Loucy (cell line): ENCODE measurements at regions not wholly inside any gene's neighbourhood (a gene's known extent, or its start where the extent isn't known, plus 50 kb on each side); places are given as distances from the start of the nearest gene placed in this dataset.

ENCODE experiments used
- H2AFZ ChIP-seq: fragments of 200-600 bp; sonication (generic); 2 replicates; pipeline ENCODE4 v1.6.0; 2016; ENCODE audit warnings: antibody characterized with exemption, mild to moderate bottlenecking, low read length, moderate library complexity
- H3F3A ChIP-seq: fragments of 200-600 bp; 2 replicates; pipeline ENCODE4 v1.6.0; 2016; ENCODE audit warnings: antibody characterized with exemption, low read depth, mild to moderate bottlenecking
- H3K27me3 ChIP-seq: fragments of 200-600 bp; sonication (generic); 2 replicates; pipeline ENCODE4 v1.6.1; 2014; ENCODE audit warnings: low read length, mild to moderate bottlenecking; ENCODE audit not compliant: insufficient read depth, poor library complexity, severe bottlenecking
- H3K36me3 ChIP-seq: fragments of 200-600 bp; sonication (generic); 2 replicates; pipeline ENCODE4 v1.6.1; 2016; ENCODE audit warnings: low read length; ENCODE audit not compliant: insufficient read depth
- H3K4me1 ChIP-seq: fragments of 200-600 bp; sonication (generic); 2 replicates; pipeline ENCODE4 v1.5.1; 2014; ENCODE audit warnings: low read length, mild to moderate bottlenecking; ENCODE audit not compliant: insufficient read depth, poor library complexity, severe bottlenecking
- H3K4me2 ChIP-seq: fragments of 200-600 bp; sonication (generic); 2 replicates; pipeline ENCODE4 v1.6.0; 2014; ENCODE audit warnings: antibody characterized with exemption, low read length, low read depth, mild to moderate bottlenecking; ENCODE audit not compliant: poor library complexity, severe bottlenecking
- H3K4me3 ChIP-seq: fragments of 200-600 bp; sonication (generic); 2 replicates; pipeline ENCODE4 v1.5.1; 2014; ENCODE audit warnings: low read length, mild to moderate bottlenecking, mixed read lengths; ENCODE audit not compliant: poor library complexity, severe bottlenecking
- H3K79me2 ChIP-seq: fragments of 200-600 bp; sonication (generic); 2 replicates; pipeline ENCODE4 v1.6.1; 2014; ENCODE audit warnings: low read length; ENCODE audit not compliant: insufficient read depth
- H3K9ac ChIP-seq: fragments of 200-600 bp; sonication (generic); 2 replicates; pipeline ENCODE4 v1.6.0; 2014; ENCODE audit warnings: mild to moderate bottlenecking, low read depth, low read length, moderate library complexity; ENCODE audit not compliant: poor library complexity, severe bottlenecking
- H3K9me2 ChIP-seq: fragments of 200-600 bp; sonication (generic); replicated peaks from 2 replicates; pipeline ENCODE4 v1.6.1; 2016; ENCODE audit warnings: low read depth, low read length, mixed read lengths
- H3K9me3 ChIP-seq: fragments of 200-600 bp; sonication (generic); 2 replicates; pipeline ENCODE4 v1.6.1; 2014; ENCODE audit warnings: mild to moderate bottlenecking, antibody characterized with exemption, low read length, low read depth; ENCODE audit not compliant: insufficient read depth
- H4K20me1 ChIP-seq: fragments of 200-600 bp; sonication (generic); 2 replicates; pipeline ENCODE4 v1.6.0; 2014; ENCODE audit warnings: antibody characterized with exemption, low read length, mild to moderate bottlenecking; ENCODE audit not compliant: insufficient read depth, poor library complexity, severe bottlenecking
- CTCF ChIP-seq: fragments of 200-600 bp; sonication (generic); conservative IDR thresholded peaks from 2 replicates; pipeline ENCODE4 v1.5.1; 2014; ENCODE audit warnings: mild to moderate bottlenecking, antibody characterized with exemption, low read length
- EZH2phosphoT487 ChIP-seq: fragments of 200-600 bp; IDR thresholded peaks from 2 replicates; pipeline ENCODE4 v1.6.1; 2018; ENCODE audit warnings: antibody characterized with exemption, mild to moderate bottlenecking, moderate library complexity, borderline replicate concordance

- Histone ChIP-seq H3K9me2 (no peaks in the 10 kb centered on the region), H3F3A (no peaks in the 10 kb centered on the region), H4K20me1 (no peaks in the 10 kb centered on the region), H3K4me1 (no peaks in the 10 kb centered on the region), H3K27me3 (no peaks in the 10 kb centered on the region), H3K79me2 (no peaks in the 10 kb centered on the region), H3K36me3 (no peaks in the 10 kb centered on the region), H2AFZ (no peak overlapping the region), H3K9me3 (no peaks in the 10 kb centered on the region), H3K4me2 (no peak overlapping the region), H3K9ac (no peak overlapping the region), H3K4me3 (no peak overlapping the region)
- TF ChIP-seq EZH2phosphoT487: no peak
- TF ChIP-seq CTCF: no peak
These were observed 114.6 kb upstream of the MED13L start for GRCh38 chr12:116392061-116392460.

GRCh38 chr12:116393255-116393654 is 115.8 kb upstream of the MED13L start:
- no peaks in the 10 kb centered on the region for H3F3A ChIP-seq
- no peaks in the 10 kb centered on the region for H3K27me3 ChIP-seq
- no peak overlapping the region for H3K4me2 ChIP-seq
- no peaks in the 10 kb centered on the region for H3K79me2 ChIP-seq
- H3K36me3 ChIP-seq: no peaks in the 10 kb centered on the region
- no peak for TF ChIP-seq EZH2phosphoT487
- no peak for TF ChIP-seq CTCF
- H3K4me1 ChIP-seq: no peaks in the 10 kb centered on the region
- no peak overlapping the region for H3K9ac ChIP-seq
- no peak overlapping the region for H2AFZ ChIP-seq
- no peaks in the 10 kb centered on the region; the same call in 1 of the 2 replicates for H3K9me3 ChIP-seq
- H4K20me1 ChIP-seq: no peaks in the 10 kb centered on the region
- no peaks in the 10 kb centered on the region for H3K9me2 ChIP-seq
- H3K4me3 ChIP-seq: no peak overlapping the region

GRCh38 chr12:116393859-116394650 is 116.6 kb upstream of the MED13L start:
- Histone ChIP-seq H2AFZ (no peak overlapping the region), H3K27me3 (no peaks in the 10 kb centered on the region), H3K4me3 (no peak overlapping the region), H3K4me1 (no peaks in the 10 kb centered on the region), H3K36me3 (no peaks in the 10 kb centered on the region), H3K9me2 (no peaks in the 10 kb centered on the region), H3K4me2 (no peak overlapping the region), H4K20me1 (no peaks in the 10 kb centered on the region), H3K79me2 (no peaks in the 10 kb centered on the region), H3F3A (no peaks in the 10 kb centered on the region), H3K9me3 (no peaks in the 10 kb centered on the region; the same call in 1 of the 2 replicates), H3K9ac (no peak overlapping the region)
- TF ChIP-seq EZH2phosphoT487 (no peak), CTCF (no peak)
